CMK (cell line): ENCODE measurements at regions not wholly inside any gene's neighbourhood (a gene's known extent, or its start where the extent isn't known, plus 50 kb on each side); places are given as distances from the start of the nearest gene placed in this dataset.

Experiments used
- DNase-seq: peaks from one replicate; pipeline ENCODE4 v3.0.0-alpha.2; 2010; ENCODE audit warnings: low read depth

DNA sequence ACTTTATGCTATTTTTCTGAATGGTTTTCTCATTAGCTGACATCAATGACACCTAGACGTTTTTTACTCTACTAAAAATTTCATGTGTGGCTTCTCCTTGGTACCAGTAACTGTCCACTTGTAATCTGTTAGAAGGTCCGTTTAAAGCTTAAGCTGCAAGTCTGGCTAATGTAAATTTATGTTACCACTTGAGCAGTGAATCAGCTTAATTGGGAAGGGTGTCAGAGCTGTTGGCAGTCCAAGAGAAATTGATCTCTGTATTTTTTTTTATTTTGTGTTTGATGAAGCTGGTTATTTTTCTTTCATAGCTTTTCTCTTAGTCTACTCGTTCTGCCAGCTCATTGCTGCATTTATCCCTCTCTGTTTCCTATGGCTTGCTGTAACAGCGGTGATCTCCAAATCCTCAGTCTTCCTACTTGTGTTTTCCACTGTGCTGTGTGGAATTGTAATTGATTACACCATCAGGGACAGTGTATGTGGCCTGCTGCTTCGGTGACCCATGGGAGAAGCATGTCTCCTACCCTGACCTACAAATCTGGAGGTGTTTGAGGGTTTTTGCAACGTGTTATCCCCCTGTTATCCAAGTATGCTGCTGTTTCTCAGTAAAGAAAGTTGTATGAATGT, 724.2 kb upstream of the REG3G start:
- DNase-seq, result no peak

DNA sequence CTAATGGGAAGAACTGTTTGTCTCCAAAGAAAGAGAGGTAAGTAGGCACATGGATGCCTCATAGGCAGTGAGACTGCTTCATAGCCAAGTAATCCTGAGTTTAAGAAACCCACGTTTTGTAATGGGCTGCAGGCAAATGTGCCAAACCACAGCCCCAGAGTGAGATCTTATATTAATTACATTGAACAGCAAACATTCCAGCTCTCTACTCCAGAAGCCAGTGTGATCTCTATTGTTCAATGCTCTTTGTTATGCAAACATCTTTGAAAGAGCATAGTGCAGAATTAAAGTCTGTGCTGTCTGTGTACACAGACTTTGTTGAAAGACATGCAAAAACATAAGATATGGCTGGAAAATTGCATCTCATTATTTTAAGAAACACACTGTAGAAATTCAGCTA, 720.8 kb upstream of the REG3G start:
- DNase-seq, result no peak

DNA sequence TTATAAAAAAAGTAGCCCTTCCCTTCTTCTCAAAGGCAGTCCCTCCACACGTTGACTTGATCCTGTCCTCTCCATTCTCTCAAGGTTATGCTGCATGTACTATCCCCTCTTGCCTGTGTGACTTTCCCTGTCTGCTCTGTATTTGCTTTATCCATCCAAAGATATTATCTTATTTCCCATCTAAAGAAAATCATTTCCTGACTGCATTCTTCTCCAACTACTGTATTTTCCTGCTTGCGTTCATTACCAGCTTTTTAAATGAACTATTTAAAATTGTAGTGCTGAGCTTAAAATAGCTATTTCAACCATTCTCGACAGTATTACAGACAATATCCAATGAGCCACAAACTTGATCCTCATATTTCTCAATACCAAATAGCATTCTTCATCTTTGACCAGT, 716.0 kb upstream of the REG3G start:
- no peak for DNase-seq

DNA sequence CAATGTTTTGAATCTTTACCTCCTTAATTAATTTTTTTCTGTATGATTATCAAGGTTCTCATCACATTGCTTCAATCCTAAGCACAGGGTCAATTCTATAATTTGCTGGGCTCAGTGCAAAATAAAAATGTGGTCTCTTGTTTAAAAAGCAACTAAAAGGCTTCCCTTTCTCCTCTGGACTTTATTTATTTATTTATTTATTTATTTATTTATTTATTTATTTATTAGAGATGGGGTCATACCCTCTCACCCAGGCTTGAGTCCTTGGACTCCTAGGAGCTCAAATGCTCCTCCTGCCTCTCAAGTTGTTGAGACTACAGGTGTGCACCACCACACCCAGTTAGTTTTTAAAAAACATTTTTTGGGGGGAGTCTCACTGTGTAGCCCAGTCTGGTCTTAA, 710.1 kb upstream of the REG3G start:
- DNase-seq, result no peak

DNA sequence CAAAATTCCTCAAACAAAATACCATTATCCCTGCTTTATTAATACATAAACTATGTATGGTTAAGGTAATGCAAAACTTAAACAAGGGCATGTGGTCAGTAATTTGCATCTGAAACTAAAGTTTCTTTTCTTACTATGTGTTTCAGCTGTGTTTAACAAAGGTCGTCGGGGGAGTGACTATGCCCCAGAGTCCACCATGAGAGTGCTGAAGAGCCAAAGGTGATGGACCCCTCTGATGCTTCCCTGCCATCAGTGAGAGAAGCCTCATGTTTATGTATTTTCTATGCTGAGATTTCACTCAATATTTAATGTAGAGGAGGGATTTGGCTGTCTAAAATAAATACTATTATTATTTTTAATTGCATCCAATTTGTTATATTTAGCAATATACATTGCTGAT, 707.2 kb upstream of the REG3G start:
- DNase-seq, result no peak

DNA sequence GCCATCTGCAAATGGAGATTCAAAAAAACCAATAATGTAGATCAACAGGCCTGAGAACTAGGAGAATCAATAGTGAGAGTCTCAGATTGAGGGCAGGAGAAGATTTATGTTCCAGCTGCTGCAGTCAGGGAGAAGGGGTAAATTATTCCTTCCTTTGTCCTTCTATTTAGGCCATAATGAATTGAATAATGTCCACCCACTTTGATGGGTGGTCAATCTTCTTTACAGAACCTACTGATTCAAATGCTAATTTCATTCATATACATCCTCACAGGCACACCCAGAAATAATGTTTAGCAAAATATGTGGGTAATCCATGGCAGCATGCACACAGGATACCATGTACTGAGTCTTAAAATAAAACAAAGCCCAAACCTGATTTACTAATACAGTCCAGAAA, 695.3 kb upstream of the REG3G start:
- DNase-seq, result no peak

DNA sequence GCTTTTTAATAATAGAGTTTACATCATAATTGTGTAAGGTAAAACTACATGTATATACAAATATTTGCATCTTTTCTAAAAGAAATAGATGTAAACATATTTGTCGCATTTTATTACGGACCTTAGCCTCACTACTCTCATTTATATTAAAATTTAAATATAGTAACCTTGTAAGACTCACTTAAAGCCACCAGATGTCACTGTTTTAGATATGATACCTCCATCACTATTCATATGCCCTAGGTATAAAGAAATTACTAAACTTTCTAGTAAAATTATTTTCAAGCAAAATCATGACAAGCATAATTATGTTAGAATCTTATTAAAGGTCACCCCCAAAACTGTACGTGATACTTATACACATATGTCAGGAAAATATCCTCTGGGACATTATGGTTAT, 674.3 kb upstream of the REG3G start:
- no peak for DNase-seq

DNA sequence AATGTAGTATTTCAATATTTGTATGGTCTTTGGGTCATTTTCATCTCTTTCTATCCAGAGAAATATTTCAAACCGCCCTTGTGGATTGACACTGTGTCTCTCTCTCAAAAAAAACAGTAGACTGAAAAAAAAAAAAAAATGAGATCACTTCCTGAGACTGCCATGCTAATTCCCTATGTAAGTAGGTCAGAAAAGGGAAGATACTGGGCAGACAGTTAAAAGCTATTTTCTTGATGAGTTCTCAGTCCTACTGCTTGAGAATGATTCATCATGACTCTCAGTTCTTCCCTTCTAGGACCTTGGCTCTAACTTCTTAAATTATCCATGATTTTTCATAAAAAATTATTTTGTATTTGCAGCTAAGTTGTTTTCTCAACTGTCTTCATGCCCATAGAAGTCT, 672.3 kb upstream of the REG3G start:
- DNase-seq, result no peak

DNA sequence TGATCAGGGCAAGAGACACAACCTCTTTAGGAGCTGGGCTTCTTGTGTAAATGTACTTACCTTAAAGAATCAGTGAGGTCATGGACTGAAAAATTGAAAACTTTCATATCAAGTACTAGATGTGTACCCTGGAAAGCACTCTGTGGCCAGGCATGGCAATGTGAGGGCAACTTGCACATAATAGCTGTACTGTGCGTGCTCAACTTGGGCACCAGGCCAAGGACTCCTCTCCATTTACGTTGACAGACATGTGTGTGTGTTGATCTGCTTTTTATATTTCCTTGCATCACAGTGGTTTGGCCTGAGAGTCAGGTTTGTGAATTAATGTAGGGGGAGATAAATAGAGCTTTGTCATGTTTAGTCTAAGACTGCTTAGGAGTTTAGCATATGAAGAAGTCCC, 669.5 kb upstream of the REG3G start:
- no peak for DNase-seq

DNA sequence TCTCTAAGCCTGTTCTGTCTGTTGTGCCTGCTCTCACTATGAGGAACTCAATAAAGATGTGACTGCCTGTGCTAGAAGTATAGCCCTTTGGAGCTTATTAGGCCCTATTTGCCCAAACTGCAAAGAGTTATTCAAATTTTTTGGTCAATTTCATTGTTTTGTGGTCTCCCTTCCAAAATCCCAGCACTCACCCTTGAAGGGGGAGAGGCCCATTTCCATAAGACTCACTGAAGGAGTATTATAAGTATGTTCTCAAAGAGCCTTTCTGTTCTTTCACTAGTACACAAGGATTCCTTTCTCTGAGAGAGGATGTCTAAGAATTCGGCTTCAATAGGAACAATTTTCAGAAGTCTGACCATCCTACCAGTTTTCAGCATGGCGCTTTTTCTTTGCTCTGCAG, 641.9 kb upstream of the REG3G start:
- DNase-seq, result no peak

DNA sequence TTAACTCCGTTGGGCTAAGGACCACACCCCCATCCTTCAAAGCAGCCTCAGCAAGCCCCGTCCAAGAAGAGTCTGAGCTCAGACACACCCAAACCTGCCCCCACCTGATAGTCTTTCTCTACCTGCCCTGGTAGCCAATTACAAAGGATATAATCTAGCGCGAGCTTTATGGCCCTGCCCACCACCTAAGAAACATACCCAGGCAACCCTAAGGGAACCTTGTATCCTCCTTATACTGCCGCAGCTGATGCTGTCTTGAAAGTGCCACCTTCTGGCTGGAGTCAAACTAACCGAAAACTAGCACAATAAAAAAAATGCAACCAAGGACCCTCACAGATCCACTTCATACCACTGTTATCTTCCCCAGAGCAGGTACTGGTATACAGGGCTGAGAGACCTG, 628.3 kb upstream of the REG3G start:
- no peak for DNase-seq

DNA sequence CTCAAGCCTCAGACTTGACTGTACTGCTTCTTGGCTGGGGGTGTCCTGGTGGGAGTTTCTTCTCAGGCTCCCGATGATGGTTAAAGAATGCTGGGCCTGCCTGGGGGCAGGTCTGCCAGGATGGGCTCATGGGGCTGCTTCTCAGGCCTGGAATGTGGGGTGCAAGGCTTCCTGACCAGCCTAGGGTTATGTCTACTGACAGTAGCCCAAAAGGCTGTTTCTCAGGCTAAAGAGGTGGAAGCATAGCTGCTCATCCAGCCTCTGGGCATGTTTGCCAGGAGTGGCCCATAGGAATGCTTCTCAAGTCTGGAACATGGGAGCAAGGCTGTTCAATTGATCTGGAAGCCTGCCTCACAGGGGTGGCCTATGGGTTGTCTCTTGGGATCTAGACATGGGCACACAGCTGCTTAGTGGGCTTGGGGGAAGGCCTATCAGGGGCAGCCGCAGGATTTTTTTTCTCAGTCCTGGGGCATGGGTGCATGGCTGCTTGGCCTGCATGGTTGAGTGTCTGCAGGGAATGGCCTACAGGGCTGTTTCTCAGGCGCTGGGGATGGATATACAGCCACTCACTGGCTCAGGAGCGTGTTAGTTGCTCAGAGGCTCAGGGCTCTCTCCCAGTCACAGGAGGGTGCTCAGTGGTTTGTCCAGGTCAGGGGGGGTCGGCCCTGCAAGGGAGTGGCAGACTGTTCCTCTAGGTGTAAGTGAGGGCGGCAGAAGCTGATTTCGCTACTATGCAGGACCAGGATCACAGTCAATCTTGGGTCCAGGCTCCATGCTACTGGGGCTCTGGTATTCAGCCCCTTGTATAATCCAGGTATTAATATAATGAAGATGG, 617.3 kb upstream of the REG3G start:
- no peak for DNase-seq

DNA sequence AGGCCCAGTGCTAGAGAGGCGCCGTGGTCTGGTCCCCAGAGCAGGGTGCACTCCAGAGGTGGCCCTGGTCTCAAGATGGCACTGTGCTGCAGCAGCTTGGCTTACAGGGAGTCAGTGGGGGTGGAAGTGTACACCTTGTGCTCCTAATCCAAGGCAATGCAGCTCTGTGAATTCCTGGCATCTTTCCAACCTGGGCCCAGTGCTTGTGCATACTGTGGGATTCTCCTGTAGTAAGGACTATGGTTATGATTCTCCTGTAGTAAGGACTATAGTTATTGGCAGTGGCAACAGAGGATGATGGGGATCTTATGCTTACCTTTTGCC, 616.7 kb upstream of the REG3G start:
- no peak for DNase-seq

DNA sequence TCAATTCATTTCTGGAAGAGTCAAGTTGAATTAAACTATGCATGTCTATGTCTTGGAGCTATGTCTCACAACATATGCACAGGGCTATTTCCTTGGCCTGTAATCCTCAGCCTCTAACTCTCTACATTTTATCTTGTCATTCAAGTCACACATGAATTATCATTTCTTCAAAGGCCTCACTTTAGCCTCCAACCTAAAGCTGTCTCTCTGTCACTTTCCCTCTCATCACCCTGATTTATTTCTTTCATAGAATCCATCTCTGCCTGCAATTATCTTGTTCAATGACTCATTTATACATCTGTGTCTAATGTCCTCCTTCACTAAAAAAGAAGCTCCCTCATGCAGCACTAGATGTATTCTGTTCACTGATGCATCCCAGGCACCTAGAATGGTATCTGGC, 614.2 kb upstream of the REG3G start:
- no peak for DNase-seq

DNA sequence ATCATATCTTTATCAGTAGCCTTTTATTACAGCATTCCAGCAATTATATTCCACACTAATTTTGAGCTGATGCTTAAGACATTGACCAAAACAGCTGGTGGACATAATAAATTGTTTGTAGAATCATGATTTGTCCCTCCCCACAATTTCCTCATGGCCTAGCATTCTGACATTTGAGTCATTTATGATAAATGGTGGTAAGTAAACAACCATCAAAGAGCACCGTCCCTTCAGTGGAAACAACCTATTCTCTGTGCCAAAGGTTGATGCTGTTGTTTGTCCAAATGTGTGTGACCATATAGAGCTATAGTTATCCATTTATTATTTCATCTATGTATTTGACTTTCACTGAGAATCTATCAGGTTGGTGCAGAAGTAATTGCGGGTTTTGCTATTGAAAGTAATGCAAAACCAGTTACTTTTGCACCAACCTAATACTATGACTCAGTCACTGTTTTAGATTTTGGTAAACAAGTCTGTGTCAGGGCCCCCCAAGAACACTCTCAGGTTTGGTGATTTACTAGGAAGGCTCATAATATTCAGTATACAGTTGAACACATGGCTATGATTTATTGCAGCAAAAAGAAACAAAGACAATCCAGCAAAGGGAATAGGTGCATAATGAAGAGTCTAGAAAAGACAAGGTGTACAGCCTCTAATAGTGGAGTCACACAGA, 608.7 kb upstream of the REG3G start:
- no peak for DNase-seq

DNA sequence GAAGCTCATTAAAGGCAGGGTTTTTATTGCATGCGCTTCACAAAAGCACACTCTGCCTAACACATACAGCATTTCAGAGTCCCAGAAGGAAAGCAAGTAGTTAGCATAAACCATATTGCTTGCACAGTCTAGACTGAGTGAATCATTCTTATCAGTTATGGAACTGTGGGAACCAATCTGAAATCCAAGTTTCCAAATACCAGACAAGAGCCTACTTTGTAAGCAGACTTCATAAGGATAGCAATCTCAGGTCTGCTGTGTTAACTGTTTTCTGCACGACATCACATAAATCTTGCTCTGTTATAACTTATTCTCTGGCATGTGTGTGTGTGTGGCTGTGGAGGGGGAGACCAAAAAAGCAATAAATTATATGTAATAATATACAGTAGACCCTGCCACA, 608.1 kb upstream of the REG3G start:
- no peak for DNase-seq

DNA sequence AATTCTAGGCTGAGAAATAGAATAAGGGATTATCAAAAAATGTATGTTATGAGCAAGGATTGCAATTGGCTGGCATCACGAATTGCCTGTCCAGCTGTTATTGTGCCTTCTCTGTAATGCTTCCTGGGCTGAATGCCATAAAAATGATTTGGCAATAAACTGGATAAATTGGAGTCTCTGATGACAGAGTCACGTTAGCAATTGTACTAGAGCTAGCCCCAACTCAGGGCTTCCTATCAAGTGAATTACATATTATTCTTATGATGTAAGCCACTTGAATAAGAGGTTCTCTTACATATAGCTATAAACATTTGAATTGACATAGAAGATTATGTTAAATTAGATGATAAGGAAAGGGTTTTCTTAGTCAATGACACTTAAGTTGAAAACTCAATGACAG, 607.5 kb upstream of the REG3G start:
- no peak for DNase-seq

DNA sequence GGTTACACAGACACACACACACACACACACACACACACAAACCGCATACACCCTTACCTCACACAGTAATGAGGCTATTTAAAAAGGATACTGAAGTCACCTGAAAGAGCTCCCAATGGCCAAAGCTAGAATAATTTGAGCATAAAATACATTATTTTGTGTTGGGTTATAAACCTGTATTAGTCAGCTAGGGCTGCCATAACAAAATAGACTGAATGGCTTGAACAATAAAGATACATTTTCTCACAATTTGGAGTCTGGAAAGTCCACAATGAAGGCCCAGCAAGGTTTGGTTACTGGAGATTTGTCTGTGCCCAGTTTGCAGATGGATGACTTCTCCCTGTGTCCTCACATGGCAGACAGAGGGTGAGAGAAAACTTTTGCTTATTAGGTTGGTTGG, 605.4 kb upstream of the REG3G start:
- no peak for DNase-seq

DNA sequence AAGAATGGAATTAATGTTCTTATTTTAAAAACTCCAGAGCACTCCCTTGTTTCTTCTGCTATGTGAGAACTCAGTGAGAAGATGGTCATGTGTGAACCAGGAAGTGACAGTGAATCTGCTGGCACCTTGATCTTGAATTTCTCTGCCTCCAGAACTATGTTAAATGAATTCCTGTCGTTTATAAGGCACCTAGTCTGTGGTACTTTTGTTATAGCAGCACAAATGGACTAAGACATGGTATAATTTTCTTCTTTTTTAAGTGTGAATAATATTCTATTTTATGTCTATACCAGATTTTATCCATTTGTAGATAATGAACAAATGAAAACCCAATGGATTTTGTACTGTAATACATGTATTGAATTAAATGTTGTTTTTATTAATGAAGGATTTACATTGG, 601.9 kb upstream of the REG3G start:
- no peak for DNase-seq

DNA sequence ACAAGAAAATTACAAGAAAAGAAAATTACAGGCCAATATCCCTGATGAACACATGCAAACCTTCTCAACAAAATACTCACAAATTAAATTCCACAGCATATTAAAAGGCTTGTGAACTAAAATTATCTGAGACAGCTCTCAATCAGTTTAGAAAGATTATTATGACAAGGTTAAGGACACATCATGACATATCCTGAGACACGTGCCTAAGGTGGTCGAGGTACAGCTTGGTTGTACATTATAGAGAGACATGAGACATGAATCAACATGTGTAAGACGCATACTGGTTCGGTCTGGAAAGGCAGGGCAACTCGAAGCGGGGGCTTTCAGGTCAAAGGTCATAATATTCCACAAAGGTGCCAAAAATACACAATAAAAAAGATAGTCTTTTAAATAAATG, 598.3 kb upstream of the REG3G start:
- no peak for DNase-seq

DNA sequence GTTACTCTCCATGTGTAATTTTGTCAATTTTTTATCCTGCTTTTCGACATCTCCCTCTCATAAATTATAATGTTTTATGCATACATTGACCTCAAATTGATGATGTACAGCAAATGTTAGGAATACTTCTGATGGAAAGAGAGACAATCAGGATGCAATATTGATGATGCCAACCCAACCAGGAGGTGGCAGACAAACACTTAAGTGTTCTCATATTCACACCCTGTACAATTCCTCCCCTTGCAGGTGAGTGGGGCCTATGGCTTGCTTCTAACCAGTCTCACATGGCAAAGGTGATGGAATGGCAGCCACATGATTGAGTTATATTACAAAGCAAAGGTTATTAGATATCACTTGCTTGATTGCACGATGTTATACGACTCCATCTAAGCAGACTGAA, 594.3 kb upstream of the REG3G start:
- DNase-seq, result no peak

DNA sequence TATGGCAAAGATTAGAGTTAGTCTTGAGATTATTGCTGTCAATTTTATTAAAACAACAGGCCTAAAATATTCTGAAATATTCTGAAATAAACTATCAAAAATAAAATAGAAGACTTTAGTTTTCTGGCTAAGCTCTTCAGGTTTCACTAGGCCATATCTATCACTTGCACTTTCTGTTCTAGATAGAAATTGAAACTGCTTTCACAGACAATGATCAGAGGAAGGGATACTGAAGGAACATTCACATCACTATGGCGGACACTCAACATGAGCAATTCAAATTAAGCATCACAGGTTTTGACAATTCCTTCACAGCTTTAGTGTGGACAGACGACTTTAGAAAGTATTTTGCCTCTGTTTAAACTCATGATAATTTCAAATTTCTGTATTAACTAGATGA, 586.4 kb upstream of the REG3G start:
- no peak for DNase-seq

DNA sequence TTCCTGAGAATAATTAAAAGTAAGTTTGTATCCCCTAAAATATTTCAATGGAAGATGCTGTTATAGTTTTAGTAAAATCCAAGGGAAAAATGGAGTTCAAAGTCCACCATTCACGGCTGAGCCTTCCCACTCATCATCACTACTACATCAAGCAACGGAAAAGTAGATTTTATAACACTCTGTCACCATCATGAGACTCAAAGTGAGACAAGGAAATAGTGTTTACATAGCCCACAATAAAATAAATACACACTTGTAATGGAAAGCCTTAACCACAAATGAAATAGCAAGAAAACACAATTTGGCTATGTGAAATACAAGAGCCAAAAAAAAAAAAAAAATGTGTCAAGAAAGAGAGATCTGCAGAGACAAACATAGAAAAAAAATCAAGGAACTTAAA, 569.9 kb upstream of the REG3G start:
- DNase-seq, result no peak

DNA sequence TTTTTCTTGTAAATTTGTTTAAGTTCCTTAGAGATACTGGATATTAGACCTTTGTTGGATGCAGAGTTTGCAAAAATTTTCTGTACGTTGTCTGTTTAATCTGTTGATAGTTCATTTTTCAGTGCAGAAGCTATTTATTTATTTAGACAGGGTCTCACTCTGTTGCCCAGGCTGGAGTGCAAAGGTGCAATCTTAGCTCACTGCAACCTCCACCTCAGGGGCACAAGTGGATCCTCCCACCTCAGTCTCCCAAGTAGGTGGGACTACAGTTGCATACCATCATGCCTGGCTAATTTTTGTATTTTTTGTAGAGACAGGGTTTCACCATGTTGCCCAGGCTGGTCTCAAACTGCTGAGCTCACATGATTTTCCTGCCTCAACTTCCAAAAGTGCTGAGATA, 568.2 kb upstream of the REG3G start:
- DNase-seq, result no peak
